HCT116 (cell line): ENCODE measurements at regions not wholly inside any gene's neighbourhood (a gene's known extent, or its start where the extent isn't known, plus 50 kb on each side); places are given as distances from the start of the nearest gene placed in this dataset.

ENCODE experiments used
- ATAC-seq: fragments of 200-7000 bp; cut with Tn5 transposase; 2 replicates; pipeline ENCODE4 v1.9.1; 2020; ENCODE audit warnings: mild to moderate bottlenecking, moderate library complexity
- BruUV-seq: library from RNA; stranded (reverse); fragments of 400-500 nt; replicated peaks from 2 replicates; lab custom pipeline; 2021; lab: Mats Ljungman, UMichigan
- CTCF ChIA-PET: fragments of 300-600 bp; sonication (Branson Sonifier 250); formaldehyde crosslinking; loops from one replicate; lab custom pipeline; 2021; ENCODE audit warnings: antibody characterized with exemption; lab: Charles Lee
- POLR2A ChIA-PET: fragments of 300-600, 350-600 bp; sonication (Branson Sonifier 250); formaldehyde crosslinking; loops from one replicate; lab custom pipeline; 2021; ENCODE audit warnings: antibody characterized with exemption; lab: Charles Lee
- RAD21 ChIA-PET, 2 experiments: fragments of 300-600 bp; sonication (Branson Sonifier 250); formaldehyde crosslinking; loops; one replicate each; lab custom pipeline; 2023; ENCODE audit warnings: low total read pairs in 2 of 2; ENCODE audit not compliant: uncharacterized antibody in 2 of 2, unreplicated experiment in 2 of 2, low non-redundant PET in 1 of 2; lab: Charles Lee
- DNase-seq: peaks from one replicate; pipeline ENCODE4 v3.0.0-alpha.2; 2010; ENCODE audit warnings: low read depth, low spot score
- H2AFZ ChIP-seq: fragments of 200-600 bp; shearing (Covaris generic), sonication (generic); 2 replicates; pipeline ENCODE4 v1.6.1; 2017; ENCODE audit warnings: low read depth, mixed run types, mixed read lengths, antibody characterized with exemption, low read length; ENCODE audit not compliant: poor library complexity, severe bottlenecking
- H3K27ac ChIP-seq: 2 replicates; pipeline ENCODE4 v1.5.1; 2012; ENCODE audit warnings: low read depth, low read length
- H3K27me3 ChIP-seq: fragments of 200-600 bp; sonication (generic); 2 replicates; pipeline ENCODE4 v1.6.1; 2016; ENCODE audit warnings: mixed run types, low read length, mixed read lengths; ENCODE audit not compliant: insufficient read depth
- H3K36me3 ChIP-seq, 2 experiments: fragments of 200-500 bp in 1 of 2; fragments of 200-600 bp in 1 of 2; sonication (Bioruptor generic) in 1 of 2; sonication (generic) in 1 of 2; 2 replicates each; pipeline versions ENCODE4 v1.5.1 to v1.6.1; 2014 to 2016; ENCODE audit warnings: low read length in 2 of 2, inconsistent platforms in 1 of 2, mixed read lengths in 1 of 2, mixed run types in 1 of 2; ENCODE audit not compliant: insufficient read depth in 2 of 2, control insufficient read depth in 1 of 2
- H3K4me1 ChIP-seq, 2 experiments: fragments of 200-600 bp in 1 of 2; sonication (generic) in 1 of 2; 2 replicates each; pipeline versions ENCODE4 v1.5.1 to v1.6.1; 2012 to 2017; ENCODE audit warnings: low read length in 2 of 2, inconsistent platforms in 1 of 2, mild to moderate bottlenecking in 1 of 2, mixed read lengths in 1 of 2, mixed run types in 1 of 2, moderate library complexity in 1 of 2; ENCODE audit not compliant: insufficient read depth in 2 of 2, control insufficient read depth in 1 of 2
- H3K4me2 ChIP-seq: fragments of 200-600 bp; sonication (generic); 2 replicates; pipeline ENCODE4 v1.6.1; 2017; ENCODE audit warnings: mixed run types, low read length, mixed read lengths
- H3K4me3 ChIP-seq, 2 experiments: fragments of 200-600 bp in 1 of 2; sonication (generic) in 1 of 2; replicated peaks in 1 of 2; 2 replicates each; pipeline ENCODE4 v1.5.1; 2011 to 2016; ENCODE audit warnings: low read length in 2 of 2, control low read depth in 1 of 2, low read depth in 1 of 2, mild to moderate bottlenecking in 1 of 2, mixed read lengths in 1 of 2, mixed run types in 1 of 2
- H3K79me2 ChIP-seq: fragments of 200-600 bp; sonication (generic); 2 replicates; pipeline ENCODE4 v1.6.1; 2017; ENCODE audit warnings: mild to moderate bottlenecking, mixed run types, low read length, moderate library complexity, mixed read lengths; ENCODE audit not compliant: insufficient read depth
- H3K9ac ChIP-seq: fragments of 200-600 bp; sonication (generic); 2 replicates; pipeline ENCODE4 v1.6.1; 2016; ENCODE audit warnings: low read length, mixed read lengths
- H3K9me2 ChIP-seq: fragments of 200-600 bp; sonication (generic), shearing (Covaris generic); 2 replicates; pipeline ENCODE4 v1.6.1; 2017; ENCODE audit warnings: mixed run types, mild to moderate bottlenecking, moderate library complexity; ENCODE audit not compliant: insufficient read depth
- H3K9me3 ChIP-seq, 2 experiments: fragments of 200-500 bp in 1 of 2; fragments of 200-600 bp in 1 of 2; sonication (Bioruptor generic) in 1 of 2; sonication (generic) in 1 of 2; 2 replicates each; pipeline ENCODE4 v1.6.1; 2014 to 2017; ENCODE audit warnings: low read length in 2 of 2, mixed read lengths in 2 of 2, inconsistent platforms in 1 of 2, low read depth in 1 of 2, mild to moderate bottlenecking in 1 of 2, mixed run types in 1 of 2, moderate library complexity in 1 of 2; ENCODE audit not compliant: control insufficient read depth in 1 of 2, insufficient read depth in 1 of 2
- H4K20me1 ChIP-seq: fragments of 200-600 bp; sonication (generic), shearing (Covaris generic); 2 replicates; pipeline ENCODE4 v1.6.1; 2017; ENCODE audit warnings: mixed run types, mild to moderate bottlenecking, moderate library complexity; ENCODE audit not compliant: insufficient read depth
- CEBPB ChIP-seq: IDR thresholded peaks from 2 replicates; pipeline ENCODE4 v1.6.1; 2012; ENCODE audit warnings: low read depth
- EGR1 ChIP-seq: IDR thresholded peaks from 2 replicates; pipeline ENCODE4 v1.6.1; 2012; ENCODE audit warnings: low read depth
- ELF1 ChIP-seq: IDR thresholded peaks from 2 replicates; pipeline ENCODE4 v1.6.1; 2012; ENCODE audit warnings: low read depth, borderline replicate concordance
- EZH2 ChIP-seq: fragments of 200-600 bp; sonication (generic); IDR thresholded peaks from 2 replicates; pipeline ENCODE4 v1.6.1; 2017; ENCODE audit warnings: antibody characterized with exemption, mixed run types
- JUND ChIP-seq: IDR thresholded peaks from 2 replicates; pipeline ENCODE4 v1.6.1; 2012
- POLR2A ChIP-seq: IDR thresholded peaks from 2 replicates; pipeline ENCODE4 v1.7.0; 2011; ENCODE audit warnings: borderline replicate concordance; ENCODE audit not compliant: insufficient read depth, insufficient read length; ENCODE audit errors: extremely low read depth
- POLR2AphosphoS5 ChIP-seq: IDR thresholded peaks from 2 replicates; pipeline ENCODE4 v1.6.1; 2011; ENCODE audit warnings: mild to moderate bottlenecking, low read depth, low read length, moderate library complexity
- RAD21 ChIP-seq: IDR thresholded peaks from 2 replicates; pipeline ENCODE4 v1.6.1; 2012; ENCODE audit warnings: low read depth, mild to moderate bottlenecking
- SIN3A ChIP-seq: IDR thresholded peaks from 2 replicates; pipeline ENCODE4 v1.6.1; 2012; ENCODE audit warnings: low read depth
- SP1 ChIP-seq: IDR thresholded peaks from 2 replicates; pipeline ENCODE4 v1.6.1; 2012; ENCODE audit warnings: low read depth
- SRF ChIP-seq: IDR thresholded peaks from 2 replicates; pipeline ENCODE4 v1.6.1; 2012; ENCODE audit warnings: low read depth
- TCF7L2 ChIP-seq: IDR thresholded peaks from 2 replicates; pipeline ENCODE4 v1.7.0; 2011; ENCODE audit warnings: borderline replicate concordance, inconsistent platforms; ENCODE audit not compliant: insufficient read depth, insufficient read length; ENCODE audit errors: extremely low read depth
- intact Hi-C: fragments of 100-400 bp; cut with micrococcal nuclease; formaldehyde crosslinking; loops from 2 replicates; pipeline ENCODE4 v1.10.0; 2022
- TF ChIP-seq, protein P1 (sequence below): IDR thresholded peaks from 2 replicates; pipeline ENCODE4 v1.6.1; 2012

- ATAC-seq, result no peak
- Histone ChIP-seq H3K4me1 (peaks cover 11 to 14% of the 10 kb centered on the region in 2 experiments; a peak in 3 of 4 replicates), H3K79me2 (no peaks in the 10 kb centered on the region), H3K4me3 (no peak overlapping the region), H3K9me2 (no peaks in the 10 kb centered on the region), H2AFZ (no peak overlapping the region), H3K4me2 (peak overlapping the region; percentile 9), H4K20me1 (no peaks in the 10 kb centered on the region), H3K36me3 (no peaks in the 10 kb centered on the region), H3K27me3 (no peaks in the 10 kb centered on the region), H3K9ac (no peak overlapping the region), H3K9me3 (no peaks in the 10 kb centered on the region), H3K27ac (no peak overlapping the region)
- no peak for DNase-seq
- RAD21 ChIA-PET, result no interaction called here
- POLR2A ChIA-PET, result interaction anchor here (0.7 kb wide), 1 partner anchor 15 kb away, joined by 3 read pairs; no protein-coding TSS in a partner anchor
- BruUV-seq, result no TSS peak
- no peak for TF ChIP-seq SRF
- no peak for TF ChIP-seq EGR1
- no peak for TF ChIP-seq CEBPB
- no peak for TF ChIP-seq ELF1
- TF ChIP-seq POLR2AphosphoS5, result no peak
- TF ChIP-seq SP1, result no peak
- TF ChIP-seq RAD21, result no peak
- no peak for TF ChIP-seq POLR2A
- TF ChIP-seq JUND, result no peak
- no peak for TF ChIP-seq SIN3A
- no peak for TF ChIP-seq EZH2
- TF ChIP-seq TCF7L2, result no peak
- TF ChIP-seq, protein P1, sequence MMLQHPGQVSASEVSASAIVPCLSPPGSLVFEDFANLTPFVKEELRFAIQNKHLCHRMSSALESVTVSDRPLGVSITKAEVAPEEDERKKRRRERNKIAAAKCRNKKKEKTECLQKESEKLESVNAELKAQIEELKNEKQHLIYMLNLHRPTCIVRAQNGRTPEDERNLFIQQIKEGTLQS, result no peak
- intact Hi-C loops, result no loop called here
- CTCF ChIA-PET, result no interaction called here
Measured at GRCh38 chr6:21807299-21808044, 213.9 kb downstream of the SOX4 start.
